ENCODE measurements at regions not wholly inside any gene's neighbourhood (a gene's known extent, or its start where the extent isn't known, plus 50 kb on each side); places are given as distances from the start of the nearest gene placed in this dataset.

- Histone ChIP-seq H4K20me1 (no peaks in the 10 kb centered on the region), H3K27me3 (no peaks in the 10 kb centered on the region), H3K4me2 (no peak overlapping the region), H3K4me3 (no peak overlapping the region), H3K27ac (no peak overlapping the region), H3K36me3 (no peaks in the 10 kb centered on the region), H3K9me3 (no peaks in the 10 kb centered on the region), H3K9ac (no peak overlapping the region), H3K4me1 (no peaks in the 10 kb centered on the region)
- TF ChIP-seq Cebpa-rat (IDR thresholded peaks at IDR 0.05) = no peak
Measured at GRCh38 chr2:83665894-83666293, 793.2 kb downstream of the SUCLG1 start.

GRCh38 chr2:83665154-83665553, 793.9 kb downstream of the SUCLG1 start:
- Histone ChIP-seq H3K27me3 (no peaks in the 10 kb centered on the region), H3K4me1 (no peaks in the 10 kb centered on the region), H3K36me3 (no peaks in the 10 kb centered on the region), H3K4me2 (no peak overlapping the region), H3K9me3 (no peaks in the 10 kb centered on the region), H3K4me3 (no peak overlapping the region), H4K20me1 (no peaks in the 10 kb centered on the region), H3K27ac (no peak overlapping the region), H3K9ac (no peak overlapping the region)
- TF ChIP-seq Cebpa-rat (IDR thresholded peaks at IDR 0.05) = no peak

GRCh38 chr2:83661711-83662110, 797.4 kb downstream of the SUCLG1 start:
- no peak for TF ChIP-seq Cebpa-rat (IDR thresholded peaks at IDR 0.05)
- Histone ChIP-seq H3K4me1 (no peaks in the 10 kb centered on the region), H4K20me1 (no peaks in the 10 kb centered on the region), H3K27ac (no peak overlapping the region), H3K27me3 (no peaks in the 10 kb centered on the region), H3K9ac (no peak overlapping the region), H3K36me3 (no peaks in the 10 kb centered on the region), H3K4me2 (no peak overlapping the region), H3K9me3 (no peaks in the 10 kb centered on the region), H3K4me3 (no peak overlapping the region)

- Histone ChIP-seq H3K4me1 (no peaks in the 10 kb centered on the region), H3K4me3 (no peak overlapping the region), H3K36me3 (no peaks in the 10 kb centered on the region), H3K27ac (no peak overlapping the region), H3K9me3 (no peaks in the 10 kb centered on the region), H3K4me2 (no peak overlapping the region), H3K27me3 (no peaks in the 10 kb centered on the region), H4K20me1 (no peaks in the 10 kb centered on the region), H3K9ac (no peak overlapping the region)
- TF ChIP-seq Cebpa-rat (IDR thresholded peaks at IDR 0.05) = no peak
Measured at GRCh38 chr2:83654091-83654611, 804.9 kb downstream of the SUCLG1 start.

GRCh38 chr2:83650898-83651297, 808.2 kb downstream of the SUCLG1 start:
- H3K9me3 ChIP-seq = no peaks in the 10 kb centered on the region
- no peaks in the 10 kb centered on the region for H4K20me1 ChIP-seq
- no peak overlapping the region for H3K4me3 ChIP-seq
- no peaks in the 10 kb centered on the region for H3K27me3 ChIP-seq
- H3K4me1 ChIP-seq = no peaks in the 10 kb centered on the region
- H3K4me2 ChIP-seq = no peak overlapping the region
- no peaks in the 10 kb centered on the region for H3K36me3 ChIP-seq
- no peak overlapping the region for H3K9ac ChIP-seq
- TF ChIP-seq Cebpa-rat (IDR thresholded peaks at IDR 0.05) = no peak
- no peak overlapping the region for H3K27ac ChIP-seq

- H3K4me1 ChIP-seq = no peaks in the 10 kb centered on the region
- no peak for TF ChIP-seq Cebpa-rat (IDR thresholded peaks at IDR 0.05)
- no peak overlapping the region for H3K9ac ChIP-seq
- H3K27ac ChIP-seq = no peak overlapping the region
- no peak overlapping the region for H3K4me3 ChIP-seq
- no peak overlapping the region for H3K4me2 ChIP-seq
- no peaks in the 10 kb centered on the region for H3K9me3 ChIP-seq
- no peaks in the 10 kb centered on the region for H3K36me3 ChIP-seq
- H4K20me1 ChIP-seq = no peaks in the 10 kb centered on the region
- no peaks in the 10 kb centered on the region for H3K27me3 ChIP-seq
Measured at GRCh38 chr2:83650161-83650560, 808.9 kb downstream of the SUCLG1 start.

GRCh38 chr2:83640506-83640905, 818.6 kb downstream of the SUCLG1 start:
- Histone ChIP-seq H4K20me1 (no peaks in the 10 kb centered on the region), H3K36me3 (no peaks in the 10 kb centered on the region), H3K4me2 (no peak overlapping the region), H3K9ac (no peak overlapping the region), H3K9me3 (peaks cover 1% of the 10 kb centered on the region; the same call in 1 of the 2 replicates), H3K27ac (no peak overlapping the region), H3K4me1 (no peaks in the 10 kb centered on the region), H3K4me3 (no peak overlapping the region), H3K27me3 (no peaks in the 10 kb centered on the region)
- no peak for TF ChIP-seq Cebpa-rat (IDR thresholded peaks at IDR 0.05)

GRCh38 chr2:83633423-83633822, 825.7 kb downstream of the SUCLG1 start:
- no peak overlapping the region for H3K9ac ChIP-seq
- no peaks in the 10 kb centered on the region for H3K27me3 ChIP-seq
- H3K4me2 ChIP-seq = no peak overlapping the region
- peaks cover 9% of the 10 kb centered on the region for H3K9me3 ChIP-seq
- no peak overlapping the region for H3K4me3 ChIP-seq
- no peaks in the 10 kb centered on the region for H4K20me1 ChIP-seq
- no peak for TF ChIP-seq Cebpa-rat (IDR thresholded peaks at IDR 0.05)
- no peak overlapping the region for H3K27ac ChIP-seq
- H3K4me1 ChIP-seq = no peaks in the 10 kb centered on the region
- H3K36me3 ChIP-seq = no peaks in the 10 kb centered on the region

GRCh38 chr2:83630351-83630750, 828.7 kb downstream of the SUCLG1 start:
- Histone ChIP-seq H3K9ac (no peak overlapping the region), H3K4me1 (no peaks in the 10 kb centered on the region), H3K4me2 (no peak overlapping the region), H4K20me1 (no peaks in the 10 kb centered on the region), H3K4me3 (no peak overlapping the region), H3K9me3 (peaks cover 6% of the 10 kb centered on the region), H3K36me3 (no peaks in the 10 kb centered on the region), H3K27ac (no peak overlapping the region), H3K27me3 (no peaks in the 10 kb centered on the region)
- TF ChIP-seq Cebpa-rat (IDR thresholded peaks at IDR 0.05) = no peak

- no peaks in the 10 kb centered on the region for H3K9me3 ChIP-seq
- no peak overlapping the region for H3K9ac ChIP-seq
- no peaks in the 10 kb centered on the region for H3K4me1 ChIP-seq
- H4K20me1 ChIP-seq = no peaks in the 10 kb centered on the region
- H3K27me3 ChIP-seq = no peaks in the 10 kb centered on the region
- no peak overlapping the region for H3K4me3 ChIP-seq
- no peak overlapping the region for H3K4me2 ChIP-seq
- TF ChIP-seq Cebpa-rat (IDR thresholded peaks at IDR 0.05) = no peak
- no peak overlapping the region for H3K27ac ChIP-seq
- H3K36me3 ChIP-seq = no peaks in the 10 kb centered on the region
Measured at GRCh38 chr2:83615511-83615910, 843.6 kb downstream of the SUCLG1 start.

- no peaks in the 10 kb centered on the region for H3K27me3 ChIP-seq
- no peaks in the 10 kb centered on the region for H3K9me3 ChIP-seq
- TF ChIP-seq Cebpa-rat (IDR thresholded peaks at IDR 0.05) = no peak
- no peak overlapping the region for H3K27ac ChIP-seq
- H3K9ac ChIP-seq = no peak overlapping the region
- H3K4me2 ChIP-seq = no peak overlapping the region
- no peaks in the 10 kb centered on the region for H4K20me1 ChIP-seq
- no peaks in the 10 kb centered on the region for H3K36me3 ChIP-seq
- no peak overlapping the region for H3K4me3 ChIP-seq
- no peaks in the 10 kb centered on the region for H3K4me1 ChIP-seq
Measured at GRCh38 chr2:83613178-83613577, 845.9 kb downstream of the SUCLG1 start.
